ENCODE measurements at regions not wholly inside any gene's neighbourhood (a gene's known extent, or its start where the extent isn't known, plus 50 kb on each side); places are given as distances from the start of the nearest gene placed in this dataset.
"Not testable (repeated sequence)": the region's sequence is repeated elsewhere in the genome, so short reads cannot be mapped to it uniquely, and the experiment has no call there.

GRCh38 chr6:23842760-23843159 lies 283.3 kb upstream of the NRSN1 start:
- H3K27me3 ChIP-seq (ENCODE audit: control insufficient read depth in 3 of 3, insufficient read depth in 3 of 3, low read length in 3 of 3) = no peaks in the 10 kb centered on the region
- no peak overlapping the region for H3K9ac ChIP-seq (ENCODE audit: low read depth in 1 of 3, low read length in 3 of 3)
- no peaks in the 10 kb centered on the region for H3K4me1 ChIP-seq (ENCODE audit: control insufficient read depth in 3 of 3, insufficient read depth in 3 of 3, low read length in 3 of 3)
- H3K9me3 ChIP-seq (ENCODE audit: control insufficient read depth in 3 of 3, low read length in 3 of 3) = no peaks in the 10 kb centered on the region
- H3K4me3 ChIP-seq (ENCODE audit: low read length in 3 of 3) = no peak overlapping the region
- H3K27ac ChIP-seq (ENCODE audit: low read depth, low read length) = no peak overlapping the region
- no peaks in the 10 kb centered on the region for H3K36me3 ChIP-seq (ENCODE audit: control insufficient read depth in 3 of 3, insufficient read depth in 3 of 3, low read length in 3 of 3)

GRCh38 chr6:23851522-23851921 lies 274.5 kb upstream of the NRSN1 start:
- no peak overlapping the region for H3K27ac ChIP-seq (ENCODE audit: low read depth, low read length)
- H3K9me3 ChIP-seq (ENCODE audit: control insufficient read depth in 3 of 3, low read length in 3 of 3) = no peaks in the 10 kb centered on the region
- no peak overlapping the region for H3K9ac ChIP-seq (ENCODE audit: low read depth in 1 of 3, low read length in 3 of 3)
- H3K36me3 ChIP-seq (ENCODE audit: control insufficient read depth in 3 of 3, insufficient read depth in 3 of 3, low read length in 3 of 3) = no peaks in the 10 kb centered on the region
- no peaks in the 10 kb centered on the region for H3K4me1 ChIP-seq (ENCODE audit: control insufficient read depth in 3 of 3, insufficient read depth in 3 of 3, low read length in 3 of 3)
- H3K4me3 ChIP-seq (ENCODE audit: low read length in 3 of 3) = no peak overlapping the region
- no peaks in the 10 kb centered on the region for H3K27me3 ChIP-seq (ENCODE audit: control insufficient read depth in 3 of 3, insufficient read depth in 3 of 3, low read length in 3 of 3)

DNA sequence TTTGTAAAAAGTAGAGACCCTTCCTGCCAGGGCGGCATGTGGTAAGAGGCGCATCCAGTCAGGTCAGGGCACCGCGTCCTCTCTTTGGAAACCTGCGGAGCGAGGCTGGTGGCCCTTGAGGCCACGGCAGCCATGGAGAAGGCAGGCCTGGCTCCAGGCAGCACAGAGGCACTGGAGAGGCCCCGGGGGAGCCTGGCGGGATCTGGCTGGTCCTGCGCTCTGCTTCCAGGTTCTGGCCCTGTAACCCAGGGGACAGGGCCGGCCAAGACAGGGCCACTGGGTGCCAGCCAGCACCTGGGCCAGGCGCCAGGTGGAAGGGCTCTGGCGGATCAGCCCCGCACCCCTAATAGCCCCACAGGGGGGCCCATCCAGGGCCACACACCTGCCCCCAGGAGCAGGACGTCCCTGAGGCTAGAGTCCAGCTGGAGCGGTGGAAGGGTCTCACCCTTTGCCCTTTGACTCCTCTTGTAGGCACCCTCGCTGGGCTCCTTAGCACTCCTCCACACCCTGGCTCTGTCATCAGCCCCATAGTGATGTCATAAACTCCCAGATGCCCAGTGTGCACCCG lies 272.4 kb upstream of the NRSN1 start:
- H3K4me3 ChIP-seq (ENCODE audit: low read length in 3 of 3); H3K4me1 ChIP-seq (ENCODE audit: control insufficient read depth in 3 of 3, insufficient read depth in 3 of 3, low read length in 3 of 3); H3K9me3 ChIP-seq (ENCODE audit: control insufficient read depth in 3 of 3, low read length in 3 of 3); H3K27ac ChIP-seq (ENCODE audit: low read depth, low read length); H3K27me3 ChIP-seq (ENCODE audit: control insufficient read depth in 3 of 3, insufficient read depth in 3 of 3, low read length in 3 of 3); H3K9ac ChIP-seq (ENCODE audit: low read depth in 1 of 3, low read length in 3 of 3); H3K36me3 ChIP-seq (ENCODE audit: control insufficient read depth in 3 of 3, insufficient read depth in 3 of 3, low read length in 3 of 3): not testable (repeated sequence)

GRCh38 chr6:23854154-23854553 lies 271.9 kb upstream of the NRSN1 start:
- H3K9me3 ChIP-seq (ENCODE audit: control insufficient read depth in 3 of 3, low read length in 3 of 3); H3K27ac ChIP-seq (ENCODE audit: low read depth, low read length); H3K9ac ChIP-seq (ENCODE audit: low read depth in 1 of 3, low read length in 3 of 3); H3K27me3 ChIP-seq (ENCODE audit: control insufficient read depth in 3 of 3, insufficient read depth in 3 of 3, low read length in 3 of 3); H3K36me3 ChIP-seq (ENCODE audit: control insufficient read depth in 3 of 3, insufficient read depth in 3 of 3, low read length in 3 of 3); H3K4me3 ChIP-seq (ENCODE audit: low read length in 3 of 3); H3K4me1 ChIP-seq (ENCODE audit: control insufficient read depth in 3 of 3, insufficient read depth in 3 of 3, low read length in 3 of 3): not testable (repeated sequence)

DNA sequence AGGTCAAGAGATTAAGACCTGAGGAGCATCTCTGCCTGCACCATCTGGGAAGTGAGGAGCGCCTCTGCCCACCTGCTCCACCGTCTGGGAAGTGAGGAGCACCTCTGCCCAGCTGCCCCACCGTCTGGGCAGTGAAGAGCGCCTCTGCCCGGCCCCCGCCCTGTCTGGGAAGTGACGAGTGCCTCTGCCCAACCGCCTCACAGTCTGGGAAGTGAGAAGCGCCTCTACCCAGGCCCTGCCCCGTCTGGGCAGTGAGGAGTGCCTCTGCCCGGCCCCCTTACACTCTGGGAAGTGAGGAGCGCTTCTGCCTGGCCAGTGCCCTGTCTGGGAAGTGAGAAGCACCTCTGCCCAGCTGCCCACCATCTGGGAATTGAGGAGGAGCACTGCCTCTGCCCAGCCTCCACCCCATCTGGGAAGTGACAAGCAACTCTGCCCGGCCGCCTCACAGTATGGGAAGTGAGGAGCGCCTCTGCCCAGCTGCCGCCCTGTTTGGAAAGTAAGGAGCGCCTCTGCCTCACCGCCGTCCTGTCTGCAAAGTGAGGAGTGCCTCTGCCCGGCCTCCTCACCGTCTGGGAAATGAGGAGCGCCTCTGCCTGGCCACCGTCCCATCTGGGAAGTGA lies 270.4 kb upstream of the NRSN1 start:
- H3K4me1 ChIP-seq (ENCODE audit: control insufficient read depth in 3 of 3, insufficient read depth in 3 of 3, low read length in 3 of 3) = no peaks in the 10 kb centered on the region

GRCh38 chr6:23870496-23870895 lies 255.5 kb upstream of the NRSN1 start:
- no peak overlapping the region for H3K9ac ChIP-seq (ENCODE audit: low read depth in 1 of 3, low read length in 3 of 3)
- H3K27me3 ChIP-seq (ENCODE audit: control insufficient read depth in 3 of 3, insufficient read depth in 3 of 3, low read length in 3 of 3) = peaks cover 0 to 2% (median 0%) of the 10 kb centered on the region in 3 donors
- no peaks in the 10 kb centered on the region for H3K4me1 ChIP-seq (ENCODE audit: control insufficient read depth in 3 of 3, insufficient read depth in 3 of 3, low read length in 3 of 3)
- no peak overlapping the region for H3K4me3 ChIP-seq (ENCODE audit: low read length in 3 of 3)
- no peak overlapping the region for H3K27ac ChIP-seq (ENCODE audit: low read depth, low read length)
- H3K9me3 ChIP-seq (ENCODE audit: control insufficient read depth in 3 of 3, low read length in 3 of 3) = no peaks in the 10 kb centered on the region
- no peaks in the 10 kb centered on the region for H3K36me3 ChIP-seq (ENCODE audit: control insufficient read depth in 3 of 3, insufficient read depth in 3 of 3, low read length in 3 of 3)

More for the DNA sequence above, 270.4 kb upstream of the NRSN1 start:
- H3K9me3 ChIP-seq (ENCODE audit: control insufficient read depth in 3 of 3, low read length in 3 of 3) = no peaks in the 10 kb centered on the region
- no peaks in the 10 kb centered on the region for H3K36me3 ChIP-seq (ENCODE audit: control insufficient read depth in 3 of 3, insufficient read depth in 3 of 3, low read length in 3 of 3)
- no peak overlapping the region for H3K4me3 ChIP-seq (ENCODE audit: low read length in 3 of 3)
- H3K27me3 ChIP-seq (ENCODE audit: control insufficient read depth in 3 of 3, insufficient read depth in 3 of 3, low read length in 3 of 3) = no peaks in the 10 kb centered on the region
- H3K27ac ChIP-seq (ENCODE audit: low read depth, low read length) = no peak overlapping the region
- no peak overlapping the region for H3K9ac ChIP-seq (ENCODE audit: low read depth in 1 of 3, low read length in 3 of 3)

DNA sequence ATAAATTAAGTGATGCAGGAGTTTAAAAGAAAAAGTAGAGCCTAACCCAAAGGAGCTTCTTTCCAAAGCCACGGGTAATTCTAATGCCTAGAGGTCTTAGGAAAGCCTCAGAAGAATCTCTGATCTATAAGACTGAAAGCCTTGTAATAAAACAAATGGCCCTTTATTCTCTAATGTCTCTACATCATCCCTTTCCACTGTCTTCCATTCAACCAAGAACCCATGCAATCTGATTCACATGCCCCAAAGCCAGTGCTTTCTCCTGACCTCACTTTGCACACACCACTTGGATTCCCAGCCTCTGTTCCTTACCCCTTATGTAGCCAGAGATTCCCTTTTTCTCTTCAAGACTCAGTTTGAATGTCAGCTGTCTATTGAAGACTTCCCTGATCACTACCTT lies 252.9 kb upstream of the NRSN1 start:
- Histone ChIP-seq H3K4me3 (ENCODE audit: low read length in 3 of 3) (no peak overlapping the region), H3K9ac (ENCODE audit: low read depth in 1 of 3, low read length in 3 of 3) (no peak overlapping the region), H3K36me3 (ENCODE audit: control insufficient read depth in 3 of 3, insufficient read depth in 3 of 3, low read length in 3 of 3) (no peaks in the 10 kb centered on the region), H3K27me3 (ENCODE audit: control insufficient read depth in 3 of 3, insufficient read depth in 3 of 3, low read length in 3 of 3) (peaks cover 0 to 2% (median 0%) of the 10 kb centered on the region in 3 donors), H3K4me1 (ENCODE audit: control insufficient read depth in 3 of 3, insufficient read depth in 3 of 3, low read length in 3 of 3) (no peaks in the 10 kb centered on the region), H3K9me3 (ENCODE audit: control insufficient read depth in 3 of 3, low read length in 3 of 3) (no peaks in the 10 kb centered on the region), H3K27ac (ENCODE audit: low read depth, low read length) (no peak overlapping the region)

- H3K4me3 ChIP-seq (ENCODE audit: low read length in 3 of 3) = no peak overlapping the region
- no peak overlapping the region for H3K9ac ChIP-seq (ENCODE audit: low read depth in 1 of 3, low read length in 3 of 3)
- peaks cover 0 to 2% (median 0%) of the 10 kb centered on the region in 3 donors for H3K27me3 ChIP-seq (ENCODE audit: control insufficient read depth in 3 of 3, insufficient read depth in 3 of 3, low read length in 3 of 3)
- no peaks in the 10 kb centered on the region for H3K9me3 ChIP-seq (ENCODE audit: control insufficient read depth in 3 of 3, low read length in 3 of 3)
- H3K4me1 ChIP-seq (ENCODE audit: control insufficient read depth in 3 of 3, insufficient read depth in 3 of 3, low read length in 3 of 3) = no peaks in the 10 kb centered on the region
- H3K36me3 ChIP-seq (ENCODE audit: control insufficient read depth in 3 of 3, insufficient read depth in 3 of 3, low read length in 3 of 3) = no peaks in the 10 kb centered on the region
- H3K27ac ChIP-seq (ENCODE audit: low read depth, low read length) = no peak overlapping the region
Observed at GRCh38 chr6:23875006-23875405, 251.0 kb upstream of the NRSN1 start.

DNA sequence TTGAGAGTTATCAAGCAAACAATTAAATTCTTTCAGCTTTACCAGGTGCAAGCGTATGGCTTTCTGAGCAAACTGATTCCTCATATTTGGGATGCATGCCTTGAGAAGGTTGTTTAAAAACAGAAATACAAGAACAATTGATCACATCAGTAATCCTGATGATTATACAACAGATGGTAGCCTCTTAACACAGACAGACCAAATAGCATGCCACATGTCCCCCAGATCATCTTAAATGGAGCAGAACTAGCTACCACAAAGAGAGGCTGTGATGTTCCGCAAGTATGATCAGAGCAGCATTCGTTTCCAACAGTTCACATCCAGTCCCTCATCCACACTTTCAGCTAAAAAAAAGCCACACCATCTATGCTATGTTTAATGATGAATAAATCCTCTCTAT lies 246.2 kb upstream of the NRSN1 start:
- Histone ChIP-seq H3K36me3 (ENCODE audit: control insufficient read depth in 3 of 3, insufficient read depth in 3 of 3, low read length in 3 of 3) (no peaks in the 10 kb centered on the region), H3K27ac (ENCODE audit: low read depth, low read length) (no peak overlapping the region), H3K27me3 (ENCODE audit: control insufficient read depth in 3 of 3, insufficient read depth in 3 of 3, low read length in 3 of 3) (no peaks in the 10 kb centered on the region), H3K4me3 (ENCODE audit: low read length in 3 of 3) (no peak overlapping the region), H3K9ac (ENCODE audit: low read depth in 1 of 3, low read length in 3 of 3) (no peak overlapping the region), H3K9me3 (ENCODE audit: control insufficient read depth in 3 of 3, low read length in 3 of 3) (no peaks in the 10 kb centered on the region), H3K4me1 (ENCODE audit: control insufficient read depth in 3 of 3, insufficient read depth in 3 of 3, low read length in 3 of 3) (no peaks in the 10 kb centered on the region)

- Histone ChIP-seq H3K4me3 (ENCODE audit: low read length in 3 of 3) (no peak overlapping the region), H3K36me3 (ENCODE audit: control insufficient read depth in 3 of 3, insufficient read depth in 3 of 3, low read length in 3 of 3) (no peaks in the 10 kb centered on the region), H3K9me3 (ENCODE audit: control insufficient read depth in 3 of 3, low read length in 3 of 3) (no peaks in the 10 kb centered on the region), H3K27me3 (ENCODE audit: control insufficient read depth in 3 of 3, insufficient read depth in 3 of 3, low read length in 3 of 3) (no peaks in the 10 kb centered on the region), H3K27ac (ENCODE audit: low read depth, low read length) (no peak overlapping the region), H3K4me1 (ENCODE audit: control insufficient read depth in 3 of 3, insufficient read depth in 3 of 3, low read length in 3 of 3) (no peaks in the 10 kb centered on the region), H3K9ac (ENCODE audit: low read depth in 1 of 3, low read length in 3 of 3) (no peak overlapping the region)
Observed at GRCh38 chr6:23890543-23891227, 235.3 kb upstream of the NRSN1 start.
